C4-2B (cell line): ENCODE measurements at regions not wholly inside any gene's neighbourhood (a gene's known extent, or its start where the extent isn't known, plus 50 kb on each side); places are given as distances from the start of the nearest gene placed in this dataset.

ENCODE experiments used
- ZFX ChIP-seq: fragments of 450-650 bp; IDR thresholded peaks from 2 replicates; pipeline ENCODE4 v1.6.1; 2017
- TF ChIP-seq, protein P1 (sequence below): fragments of 450-650 bp; conservative IDR thresholded peaks from 2 replicates; pipeline ENCODE4 v1.5.1; 2017; ENCODE audit warnings: mild to moderate bottlenecking

DNA sequence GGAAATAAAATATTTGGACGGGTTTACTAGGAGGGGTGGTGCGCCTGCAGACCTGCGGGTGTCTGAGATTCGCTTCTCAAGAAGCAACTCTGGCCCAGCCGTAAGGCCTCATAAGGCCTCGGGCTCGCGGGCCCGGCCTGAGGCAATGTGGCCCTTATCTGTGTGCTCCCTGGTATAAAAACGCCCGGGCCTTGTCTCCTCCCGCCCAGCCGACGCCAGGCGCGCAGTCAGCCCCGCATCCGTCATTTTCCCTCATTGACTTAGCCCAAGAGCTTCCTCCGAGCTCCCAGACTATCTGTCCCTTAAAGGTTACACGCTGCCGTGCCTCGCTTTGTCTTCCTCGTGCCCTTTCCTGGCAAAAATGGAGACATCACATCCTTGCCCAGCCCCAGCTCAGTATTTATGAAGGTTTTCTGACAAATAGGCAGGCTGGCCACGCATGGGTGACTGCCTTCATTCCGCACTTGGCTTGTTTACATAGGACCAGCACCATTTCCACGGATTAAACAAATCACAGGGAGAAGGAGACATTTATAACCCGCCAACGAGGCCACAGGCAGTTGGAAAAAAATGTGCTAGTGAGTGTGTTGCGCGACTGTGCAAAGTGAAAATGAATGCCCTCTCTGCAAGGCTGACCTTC lies 74.5 kb upstream of the TBCA start:
- TF ChIP-seq, protein P1, sequence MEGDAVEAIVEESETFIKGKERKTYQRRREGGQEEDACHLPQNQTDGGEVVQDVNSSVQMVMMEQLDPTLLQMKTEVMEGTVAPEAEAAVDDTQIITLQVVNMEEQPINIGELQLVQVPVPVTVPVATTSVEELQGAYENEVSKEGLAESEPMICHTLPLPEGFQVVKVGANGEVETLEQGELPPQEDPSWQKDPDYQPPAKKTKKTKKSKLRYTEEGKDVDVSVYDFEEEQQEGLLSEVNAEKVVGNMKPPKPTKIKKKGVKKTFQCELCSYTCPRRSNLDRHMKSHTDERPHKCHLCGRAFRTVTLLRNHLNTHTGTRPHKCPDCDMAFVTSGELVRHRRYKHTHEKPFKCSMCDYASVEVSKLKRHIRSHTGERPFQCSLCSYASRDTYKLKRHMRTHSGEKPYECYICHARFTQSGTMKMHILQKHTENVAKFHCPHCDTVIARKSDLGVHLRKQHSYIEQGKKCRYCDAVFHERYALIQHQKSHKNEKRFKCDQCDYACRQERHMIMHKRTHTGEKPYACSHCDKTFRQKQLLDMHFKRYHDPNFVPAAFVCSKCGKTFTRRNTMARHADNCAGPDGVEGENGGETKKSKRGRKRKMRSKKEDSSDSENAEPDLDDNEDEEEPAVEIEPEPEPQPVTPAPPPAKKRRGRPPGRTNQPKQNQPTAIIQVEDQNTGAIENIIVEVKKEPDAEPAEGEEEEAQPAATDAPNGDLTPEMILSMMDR: no peak
- no peak for TF ChIP-seq ZFX
